Neural progenitor cell (in vitro differentiated cells): ENCODE measurements at regions not wholly inside any gene's neighbourhood (a gene's known extent, or its start where the extent isn't known, plus 50 kb on each side); places are given as distances from the start of the nearest gene placed in this dataset.

Experiments
- DNase-seq: peaks from one replicate; pipeline ENCODE4 v3.0.0-alpha.2; 2016; ENCODE audit warnings: low spot score
- H2AFZ ChIP-seq: fragments of 200-600 bp; sonication (generic); replicated peaks from 2 replicates; pipeline ENCODE4 v1.6.1; 2016; ENCODE audit warnings: antibody characterized with exemption
- H3F3A ChIP-seq: fragments of 200-600 bp; sonication (generic); 2 replicates; pipeline ENCODE4 v1.6.1; 2016; ENCODE audit warnings: antibody characterized with exemption, low read depth
- H3K27ac ChIP-seq: fragments of 200-600 bp; sonication (generic); 2 replicates; pipeline ENCODE4 v1.5.1; 2016; ENCODE audit warnings: mild to moderate bottlenecking
- H3K27me3 ChIP-seq: fragments of 200-600 bp; sonication (generic); 2 replicates; pipeline ENCODE4 v1.6.1; 2016; ENCODE audit warnings: mild to moderate bottlenecking, moderate library complexity
- H3K36me3 ChIP-seq: fragments of 200-600 bp; sonication (generic); 2 replicates; pipeline ENCODE4 v1.5.1; 2016
- H3K4me1 ChIP-seq: fragments of 200-600 bp; sonication (generic); 2 replicates; pipeline ENCODE4 v1.6.1; 2016; ENCODE audit warnings: mixed run types
- H3K4me2 ChIP-seq: fragments of 200-600 bp; sonication (generic); 2 replicates; pipeline ENCODE4 v1.6.1; 2016
- H3K4me3 ChIP-seq: fragments of 200-600 bp; sonication (generic); 2 replicates; pipeline ENCODE4 v1.5.1; 2016
- H3K79me2 ChIP-seq: fragments of 200-600 bp; sonication (generic); 2 replicates; pipeline ENCODE4 v1.6.1; 2016; ENCODE audit warnings: low read depth
- H3K9ac ChIP-seq: fragments of 200-600 bp; sonication (generic); 2 replicates; pipeline ENCODE4 v1.6.1; 2016
- H3K9me3 ChIP-seq: fragments of 200-600 bp; sonication (generic); 2 replicates; pipeline ENCODE4 v1.5.1; 2016; ENCODE audit warnings: low read depth
- H4K20me1 ChIP-seq: fragments of 200-600 bp; sonication (generic); 2 replicates; pipeline ENCODE4 v1.6.1; 2016; ENCODE audit warnings: low read depth
- H3K27ac Mint-ChIP-seq: 3 replicates; pipeline ENCODE4 v1.8.0; 2021; ENCODE audit warnings: mixed read lengths
- H3K27me3 Mint-ChIP-seq: 2 replicates; pipeline ENCODE4 v1.8.0; 2022; ENCODE audit warnings: low read depth, mild to moderate bottlenecking, inconsistent platforms, moderate library complexity, mixed read lengths; ENCODE audit not compliant: insufficient read depth
- H3K36me3 Mint-ChIP-seq: 3 replicates; pipeline ENCODE4 v1.8.0; 2021; ENCODE audit warnings: mixed read lengths
- H3K4me1 Mint-ChIP-seq: 3 replicates; pipeline ENCODE4 v1.8.0; 2021; ENCODE audit warnings: mixed read lengths
- H3K4me3 Mint-ChIP-seq: 3 replicates; pipeline ENCODE4 v1.8.0; 2021; ENCODE audit warnings: mild to moderate bottlenecking, moderate library complexity, mixed read lengths
- H3K9me3 Mint-ChIP-seq: 3 replicates; pipeline ENCODE4 v1.8.0; 2020; ENCODE audit warnings: mixed read lengths
- CTCF ChIP-seq: fragments of 200-600 bp; sonication (generic); IDR thresholded peaks from 2 replicates; pipeline ENCODE4 v1.5.1; 2017; ENCODE audit warnings: antibody characterized with exemption, mild to moderate bottlenecking
- EZH2 ChIP-seq: fragments of 200-600 bp; sonication (generic); IDR thresholded peaks from 2 replicates; pipeline ENCODE4 v1.6.1; 2017; ENCODE audit warnings: antibody characterized with exemption, mild to moderate bottlenecking, moderate library complexity
- EZH2phosphoT487 ChIP-seq: fragments of 200-600 bp; sonication (generic); IDR thresholded peaks from 2 replicates; pipeline ENCODE4 v1.6.1; 2017; ENCODE audit warnings: antibody characterized with exemption

- Histone ChIP-seq H3K79me2 (no peaks in the 10 kb centered on the region), H3K4me1 (no peaks in the 10 kb centered on the region), H3K36me3 (no peaks in the 10 kb centered on the region), H3F3A (no peaks in the 10 kb centered on the region), H3K27ac (no peak overlapping the region), H2AFZ (no peak overlapping the region), H3K9me3 (peaks cover 36% of the 10 kb centered on the region), H3K4me2 (no peak overlapping the region), H3K9ac (no peak overlapping the region), H4K20me1 (no peaks in the 10 kb centered on the region), H3K4me3 (no peak overlapping the region), H3K27me3 (no peaks in the 10 kb centered on the region)
- Mint-ChIP-seq H3K27ac (no peak overlapping the region), H3K9me3 (peaks cover 62% of the 10 kb centered on the region), H3K36me3 (peaks cover 3% of the 10 kb centered on the region), H3K4me1 (no peaks in the 10 kb centered on the region), H3K27me3 (peaks cover 2% of the 10 kb centered on the region), H3K4me3 (no peak overlapping the region)
- no peak for DNase-seq
- TF ChIP-seq EZH2 (no peak), CTCF (no peak)
These were observed 1492.8 kb downstream of the UQCRFS1 start for GRCh38 chr19:27720155-27720554.

- H3K9me3 Mint-ChIP-seq, result peaks cover 58% of the 10 kb centered on the region
- H3K4me3 Mint-ChIP-seq, result no peak overlapping the region
- Histone ChIP-seq H3K36me3 (no peaks in the 10 kb centered on the region), H3K9ac (no peak overlapping the region), H4K20me1 (no peaks in the 10 kb centered on the region), H2AFZ (no peak overlapping the region), H3K27ac (no peak overlapping the region), H3K9me3 (peaks cover 28% of the 10 kb centered on the region), H3K4me1 (no peaks in the 10 kb centered on the region), H3K79me2 (no peaks in the 10 kb centered on the region), H3K4me2 (no peak overlapping the region), H3F3A (no peaks in the 10 kb centered on the region), H3K4me3 (no peak overlapping the region), H3K27me3 (no peaks in the 10 kb centered on the region)
- no peak for DNase-seq
- no peaks in the 10 kb centered on the region for H3K4me1 Mint-ChIP-seq
- peaks cover 2% of the 10 kb centered on the region for H3K27me3 Mint-ChIP-seq
- H3K36me3 Mint-ChIP-seq, result peaks cover 3% of the 10 kb centered on the region
- no peak overlapping the region for H3K27ac Mint-ChIP-seq
- TF ChIP-seq CTCF (no peak), EZH2phosphoT487 (no peak)
These were observed 1493.9 kb downstream of the UQCRFS1 start for GRCh38 chr19:27719034-27719433.

- DNase-seq, result no peak
- Histone ChIP-seq H3K9ac (no peak overlapping the region), H3K9me3 (peaks cover 23% of the 10 kb centered on the region), H4K20me1 (no peaks in the 10 kb centered on the region), H3K79me2 (no peaks in the 10 kb centered on the region), H3K36me3 (no peaks in the 10 kb centered on the region), H3K4me2 (no peak overlapping the region), H3K27ac (no peak overlapping the region), H3F3A (no peaks in the 10 kb centered on the region), H3K27me3 (no peaks in the 10 kb centered on the region), H2AFZ (no peak overlapping the region), H3K4me1 (no peaks in the 10 kb centered on the region), H3K4me3 (no peak overlapping the region)
- Mint-ChIP-seq H3K27ac (no peak overlapping the region), H3K4me3 (no peak overlapping the region), H3K9me3 (peaks cover 55% of the 10 kb centered on the region), H3K4me1 (no peaks in the 10 kb centered on the region), H3K36me3 (peaks cover 1% of the 10 kb centered on the region), H3K27me3 (peaks cover 2% of the 10 kb centered on the region)
- TF ChIP-seq EZH2, result no peak
- TF ChIP-seq EZH2phosphoT487, result no peak
- TF ChIP-seq CTCF, result no peak
These were observed 1494.7 kb downstream of the UQCRFS1 start for GRCh38 chr19:27718234-27718633.

GRCh38 chr19:27717825-27718224 is 1495.1 kb downstream of the UQCRFS1 start:
- H3K4me2 ChIP-seq, result no peak overlapping the region
- Mint-ChIP-seq H3K4me1 (no peaks in the 10 kb centered on the region), H3K27ac (no peak overlapping the region), H3K27me3 (peaks cover 2% of the 10 kb centered on the region), H3K9me3 (peaks cover 57% of the 10 kb centered on the region), H3K36me3 (no peaks in the 10 kb centered on the region), H3K4me3 (no peak overlapping the region)
- no peak for DNase-seq
- no peak for TF ChIP-seq EZH2phosphoT487
- no peak for TF ChIP-seq CTCF
- no peak for TF ChIP-seq EZH2
- H4K20me1 ChIP-seq, result no peaks in the 10 kb centered on the region
- no peak overlapping the region for H2AFZ ChIP-seq
- H3K79me2 ChIP-seq, result no peaks in the 10 kb centered on the region
- H3K27me3 ChIP-seq, result no peaks in the 10 kb centered on the region
- no peak overlapping the region for H3K27ac ChIP-seq
- no peaks in the 10 kb centered on the region for H3K36me3 ChIP-seq
- no peaks in the 10 kb centered on the region for H3F3A ChIP-seq
- no peak overlapping the region for H3K9ac ChIP-seq
- H3K4me1 ChIP-seq, result no peaks in the 10 kb centered on the region
- H3K4me3 ChIP-seq, result no peak overlapping the region
- H3K9me3 ChIP-seq, result peaks cover 27% of the 10 kb centered on the region
